Gastrocnemius medialis (tissue), 4 donors: ENCODE measurements at regions not wholly inside any gene's neighbourhood (a gene's known extent, or its start where the extent isn't known, plus 50 kb on each side); places are given as distances from the start of the nearest gene placed in this dataset.

Source experiments
- ATAC-seq, 2 donors: fragments of 150-250 bp; one replicate each; pipeline ENCODE4 v1.9.1; 2016
- DNase-seq, 2 donors: peaks; one replicate each; pipeline ENCODE4 v3.0.0-alpha.2; 2019
- H3K27ac ChIP-seq, 4 donors: fragments of 200-600 bp; sonication (generic); 1 replicate in 1 of 4; 2 replicates in 3 of 4; pipeline ENCODE4 v1.5.1; 2016 to 2018; ENCODE audit warnings: mild to moderate bottlenecking in 2 of 4, moderate library complexity in 1 of 4
- H3K27me3 ChIP-seq, 3 donors: fragments of 200-600 bp; sonication (generic) in 2 of 3; 1 replicate in 1 of 3; 2 replicates in 2 of 3; pipeline versions ENCODE4 v1.5.1 to v1.6.0; 2016 to 2019; ENCODE audit warnings: mild to moderate bottlenecking in 1 of 3, moderate library complexity in 1 of 3
- H3K36me3 ChIP-seq, 2 donors: fragments of 200-600 bp; sonication (generic) in 1 of 2; one replicate each; pipeline ENCODE4 v1.5.1; 2017 to 2018
- H3K4me1 ChIP-seq, 2 donors: fragments of 200-600 bp; sonication (generic) in 1 of 2; one replicate each; pipeline ENCODE4 v1.5.1; 2016 to 2017; ENCODE audit warnings: mild to moderate bottlenecking in 2 of 2
- H3K4me3 ChIP-seq, 4 donors: fragments of 200-600 bp; sonication (generic) in 3 of 4; 1 replicate in 1 of 4; 2 replicates in 3 of 4; pipeline ENCODE4 v1.5.1; 2016 to 2019; ENCODE audit warnings: mild to moderate bottlenecking in 2 of 4
- H3K9me3 ChIP-seq, 3 donors: fragments of 200-600 bp; sonication (generic) in 2 of 3; 1 replicate in 1 of 3; 2 replicates in 2 of 3; pipeline ENCODE4 v1.5.1; 2016 to 2019
- CTCF ChIP-seq, 5 experiments: fragments of 450-650 bp in 3 of 5; fragments of 200-600 bp in 2 of 5; sonication (generic) in 2 of 5; IDR thresholded peaks in 4 of 5; conservative IDR thresholded peaks in 1 of 5; 1 replicate in 4 of 5; 2 replicates in 1 of 5; pipeline ENCODE4 v1.5.1; 2016 to 2019; ENCODE audit warnings: antibody characterized with exemption in 5 of 5, mild to moderate bottlenecking in 3 of 5, moderate library complexity in 3 of 5
- POLR2A ChIP-seq, 2 donors: fragments of 450-650 bp; IDR thresholded peaks; one replicate each; pipeline ENCODE4 v1.6.1; 2017; ENCODE audit warnings: antibody characterized with exemption in 2 of 2, mild to moderate bottlenecking in 2 of 2, moderate library complexity in 2 of 2
- in situ Hi-C, 4 donors: fragments of 200-750 bp; cut with MboI; loops; one replicate each; pipeline versions ENCODE4 v1.15.0 to v1.8.0; 2017; ENCODE audit warnings: low sequenced_read_pairs in 4 of 4
- intact Hi-C: fragments of 100-400 bp; cut with DNase I; formaldehyde crosslinking; loops from one replicate; pipeline ENCODE4 v1.15.1; 2023; ENCODE audit warnings: low total_unique reads

- Histone ChIP-seq H3K36me3 (no peaks in the 10 kb centered on the region), H3K4me1 (peaks cover 26 to 36% of the 10 kb centered on the region in 2 donors), H3K27me3 (no peaks in the 10 kb centered on the region), H3K27ac (no peak overlapping the region), H3K4me3 (no peak overlapping the region), H3K9me3 (no peaks in the 10 kb centered on the region)
- in situ Hi-C loops: no loop called here
- TF ChIP-seq CTCF (IDR thresholded peaks at IDR 0.05 in 4 of 5, conservative IDR thresholded peaks at IDR 0.05 in 1 of 5) (no peak), POLR2A (IDR thresholded peaks at IDR 0.05) (no peak)
- intact Hi-C loops: loop anchor here (1.0 kb wide), 1 partner anchor 14 kb away; no protein-coding TSS in a partner anchor
- ATAC-seq (no peak), DNase-seq (no peak)
Measured at GRCh38 chr6:109225946-109226345, 130.6 kb downstream of the CEP57L1 start.

- intact Hi-C loops: no loop called here
- H3K4me1 ChIP-seq: peaks cover 26 to 36% of the 10 kb centered on the region in 2 donors
- no peak for DNase-seq
- no peaks in the 10 kb centered on the region for H3K9me3 ChIP-seq
- H3K4me3 ChIP-seq: no peak overlapping the region
- no peaks in the 10 kb centered on the region for H3K36me3 ChIP-seq
- in situ Hi-C loops: no loop called here
- H3K27me3 ChIP-seq: no peaks in the 10 kb centered on the region
- no peak for TF ChIP-seq POLR2A (IDR thresholded peaks at IDR 0.05)
- TF ChIP-seq CTCF (IDR thresholded peaks at IDR 0.05 in 4 of 5, conservative IDR thresholded peaks at IDR 0.05 in 1 of 5): no peak
- H3K27ac ChIP-seq: peak overlapping the region; percentile 69 to 87 (median 82)
- peak; percentile 68 to 82 for ATAC-seq
Measured at GRCh38 chr6:109224994-109225393, 129.7 kb downstream of the CEP57L1 start.

- in situ Hi-C loops (no loop called here), intact Hi-C loops (no loop called here)
- Histone ChIP-seq H3K4me3 (peak overlapping the region in 1 of 4 donors; percentile 14), H3K4me1 (peaks cover 26 to 36% of the 10 kb centered on the region in 2 donors), H3K27ac (peak overlapping the region; percentile 69 to 87 (median 82)), H3K9me3 (no peaks in the 10 kb centered on the region), H3K36me3 (no peaks in the 10 kb centered on the region), H3K27me3 (no peaks in the 10 kb centered on the region)
- TF ChIP-seq CTCF (IDR thresholded peaks at IDR 0.05 in 4 of 5, conservative IDR thresholded peaks at IDR 0.05 in 1 of 5): no peak
- no peak for TF ChIP-seq POLR2A (IDR thresholded peaks at IDR 0.05)
- DNase-seq: peak in 1 of 2 donors; percentile 23
- ATAC-seq: peak; percentile 90 to 93
Measured at GRCh38 chr6:109224107-109224875, 129.0 kb downstream of the CEP57L1 start.

DNA sequence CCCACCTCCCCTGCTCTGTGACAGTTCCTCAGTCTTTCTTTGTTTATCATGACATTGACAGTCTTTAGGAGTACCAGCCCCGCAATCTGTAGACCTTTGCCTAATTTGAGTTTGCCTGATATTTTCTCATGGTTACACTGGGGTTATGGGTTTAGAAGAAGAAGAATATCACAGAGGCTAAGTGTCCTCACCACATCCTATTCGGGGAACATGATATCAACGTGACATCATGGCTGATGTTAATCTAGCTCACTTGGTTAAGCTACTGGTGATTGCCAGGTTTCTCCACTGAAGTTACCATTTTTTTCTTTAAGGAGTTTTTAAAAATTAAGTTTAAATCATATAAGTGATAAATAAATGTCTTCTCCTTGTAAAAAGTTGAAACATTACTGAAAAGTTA is 127.5 kb downstream of the CEP57L1 start:
- H3K9me3 ChIP-seq: no peaks in the 10 kb centered on the region
- H3K27ac ChIP-seq: peak overlapping the region in 1 of 4 donors; percentile 80
- TF ChIP-seq POLR2A (IDR thresholded peaks at IDR 0.05) (no peak), CTCF (IDR thresholded peaks at IDR 0.05 in 4 of 5, conservative IDR thresholded peaks at IDR 0.05 in 1 of 5) (no peak)
- intact Hi-C loops (no loop called here), in situ Hi-C loops (no loop called here)
- H3K36me3 ChIP-seq: no peaks in the 10 kb centered on the region
- ATAC-seq: no peak
- H3K4me1 ChIP-seq: peaks cover 26 to 36% of the 10 kb centered on the region in 2 donors
- no peaks in the 10 kb centered on the region for H3K27me3 ChIP-seq
- H3K4me3 ChIP-seq: no peak overlapping the region
- no peak for DNase-seq
